ENCODE measurements at regions not wholly inside any gene's neighbourhood (a gene's known extent, or its start where the extent isn't known, plus 50 kb on each side); places are given as distances from the start of the nearest gene placed in this dataset.

DNA sequence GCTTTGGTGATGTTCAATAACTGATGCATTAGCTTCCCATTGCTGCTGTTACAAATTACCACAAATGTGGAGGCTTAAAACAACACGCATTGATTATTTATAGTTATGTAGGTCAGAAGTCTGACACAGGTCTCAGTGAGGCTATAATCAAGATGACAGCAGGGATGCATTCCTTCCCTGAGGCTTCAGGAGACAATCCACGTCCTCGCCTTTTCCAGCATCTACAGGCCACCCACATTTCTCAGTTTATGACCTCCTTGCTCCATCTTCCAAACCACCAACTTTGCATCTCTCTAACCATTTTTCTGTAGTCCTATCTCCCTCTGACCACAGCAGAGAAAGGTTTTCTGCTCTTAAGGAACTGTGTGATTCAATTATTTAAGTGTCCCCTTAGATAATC lies 92.5 kb downstream of the GASK1B start:
- H3K27me3 ChIP-seq (ENCODE audit: low read length), result no peaks in the 10 kb centered on the region
- no peaks in the 10 kb centered on the region for H4K20me1 ChIP-seq (ENCODE audit: low read depth, low read length)
- H3K9me3 ChIP-seq (ENCODE audit: insufficient read depth, low read length), result no peaks in the 10 kb centered on the region
- H3K4me3 ChIP-seq (ENCODE audit: insufficient read depth, low read length, poor library complexity, severe bottlenecking), result no peak overlapping the region
- H3K4me2 ChIP-seq (ENCODE audit: low read depth, low read length, poor library complexity, severe bottlenecking), result no peak overlapping the region
- H3F3A ChIP-seq (ENCODE audit: insufficient read depth), result no peaks in the 10 kb centered on the region
- no peak for TF ChIP-seq EZH2phosphoT487 (conservative IDR thresholded peaks at IDR 0.05; ENCODE audit: low read length)
- TF ChIP-seq, protein P1, sequence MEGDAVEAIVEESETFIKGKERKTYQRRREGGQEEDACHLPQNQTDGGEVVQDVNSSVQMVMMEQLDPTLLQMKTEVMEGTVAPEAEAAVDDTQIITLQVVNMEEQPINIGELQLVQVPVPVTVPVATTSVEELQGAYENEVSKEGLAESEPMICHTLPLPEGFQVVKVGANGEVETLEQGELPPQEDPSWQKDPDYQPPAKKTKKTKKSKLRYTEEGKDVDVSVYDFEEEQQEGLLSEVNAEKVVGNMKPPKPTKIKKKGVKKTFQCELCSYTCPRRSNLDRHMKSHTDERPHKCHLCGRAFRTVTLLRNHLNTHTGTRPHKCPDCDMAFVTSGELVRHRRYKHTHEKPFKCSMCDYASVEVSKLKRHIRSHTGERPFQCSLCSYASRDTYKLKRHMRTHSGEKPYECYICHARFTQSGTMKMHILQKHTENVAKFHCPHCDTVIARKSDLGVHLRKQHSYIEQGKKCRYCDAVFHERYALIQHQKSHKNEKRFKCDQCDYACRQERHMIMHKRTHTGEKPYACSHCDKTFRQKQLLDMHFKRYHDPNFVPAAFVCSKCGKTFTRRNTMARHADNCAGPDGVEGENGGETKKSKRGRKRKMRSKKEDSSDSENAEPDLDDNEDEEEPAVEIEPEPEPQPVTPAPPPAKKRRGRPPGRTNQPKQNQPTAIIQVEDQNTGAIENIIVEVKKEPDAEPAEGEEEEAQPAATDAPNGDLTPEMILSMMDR (IDR thresholded peaks at IDR 0.05; ENCODE audit: insufficient read depth, low read length, poor library complexity, severe bottlenecking), result no peak
- no peaks in the 10 kb centered on the region for H3K79me2 ChIP-seq (ENCODE audit: insufficient read depth, low read length)
- no peak overlapping the region for H3K9ac ChIP-seq (ENCODE audit: low read length)
- no peaks in the 10 kb centered on the region for H3K9me2 ChIP-seq (replicated peaks; ENCODE audit: insufficient read depth, low read length)
- no peak overlapping the region for H2AFZ ChIP-seq (ENCODE audit: low read depth, low read length, severe bottlenecking)
- no peaks in the 10 kb centered on the region for H3K36me3 ChIP-seq (ENCODE audit: low read length)
- no peak overlapping the region for H3K27ac ChIP-seq (ENCODE audit: low read depth, low read length)

DNA sequence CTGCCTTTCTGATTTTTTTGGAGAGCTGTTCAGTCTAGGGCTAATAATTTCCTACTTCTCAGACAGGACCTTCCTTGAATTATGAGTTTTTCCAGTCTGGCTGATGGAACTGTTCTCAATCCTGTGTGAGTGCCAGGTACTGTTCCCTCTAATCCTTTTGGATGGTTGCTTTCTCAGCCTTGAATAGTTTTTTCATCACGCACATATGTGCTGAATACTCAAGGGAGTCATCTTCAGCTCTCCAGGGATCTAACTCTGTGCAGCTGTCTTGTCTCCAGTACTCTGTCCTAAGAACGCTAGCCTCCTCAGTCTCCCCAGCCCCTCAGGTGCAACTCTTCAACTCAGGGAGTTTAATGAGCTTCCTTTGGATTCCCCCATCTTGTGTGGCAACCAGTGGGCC lies 93.2 kb downstream of the GASK1B start:
- no peaks in the 10 kb centered on the region for H3F3A ChIP-seq (ENCODE audit: insufficient read depth)
- no peaks in the 10 kb centered on the region for H3K9me3 ChIP-seq (ENCODE audit: insufficient read depth, low read length)
- no peak overlapping the region for H3K27ac ChIP-seq (ENCODE audit: low read depth, low read length)
- no peaks in the 10 kb centered on the region for H4K20me1 ChIP-seq (ENCODE audit: low read depth, low read length)
- no peak overlapping the region for H3K4me3 ChIP-seq (ENCODE audit: insufficient read depth, low read length, poor library complexity, severe bottlenecking)
- no peaks in the 10 kb centered on the region for H3K79me2 ChIP-seq (ENCODE audit: insufficient read depth, low read length)
- TF ChIP-seq EZH2phosphoT487 (conservative IDR thresholded peaks at IDR 0.05; ENCODE audit: low read length), result no peak
- TF ChIP-seq, protein P1 (IDR thresholded peaks at IDR 0.05; ENCODE audit: insufficient read depth, low read length, poor library complexity, severe bottlenecking), result no peak
- no peak overlapping the region for H3K4me2 ChIP-seq (ENCODE audit: low read depth, low read length, poor library complexity, severe bottlenecking)
- H2AFZ ChIP-seq (ENCODE audit: low read depth, low read length, severe bottlenecking), result no peak overlapping the region
- no peaks in the 10 kb centered on the region for H3K9me2 ChIP-seq (replicated peaks; ENCODE audit: insufficient read depth, low read length)
- H3K27me3 ChIP-seq (ENCODE audit: low read length), result no peaks in the 10 kb centered on the region
- H3K9ac ChIP-seq (ENCODE audit: low read length), result no peak overlapping the region
- no peaks in the 10 kb centered on the region for H3K36me3 ChIP-seq (ENCODE audit: low read length)

DNA sequence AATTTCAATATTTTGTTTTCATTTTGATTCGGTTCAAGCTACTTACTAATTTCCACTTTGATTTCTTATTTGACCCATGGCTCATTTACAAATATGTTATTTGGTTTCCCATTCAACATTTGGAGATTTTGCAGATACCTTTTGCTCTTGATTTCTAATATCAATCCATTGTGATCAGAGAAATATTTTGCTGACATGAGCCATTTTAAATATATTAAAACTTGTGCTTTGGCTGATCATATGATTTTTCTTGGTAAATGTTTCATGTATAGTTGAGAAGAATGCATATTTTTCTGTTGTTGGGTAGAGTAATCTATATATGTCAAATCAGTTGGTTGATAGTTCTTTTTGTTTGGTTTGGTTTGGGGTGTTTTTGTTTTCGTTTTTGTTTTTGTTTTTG lies 95.0 kb downstream of the GASK1B start:
- Histone ChIP-seq H3K9me2 (replicated peaks; ENCODE audit: insufficient read depth, low read length) (no peaks in the 10 kb centered on the region), H3K36me3 (ENCODE audit: low read length) (no peaks in the 10 kb centered on the region), H3K79me2 (ENCODE audit: insufficient read depth, low read length) (no peaks in the 10 kb centered on the region), H3K27ac (ENCODE audit: low read depth, low read length) (no peak overlapping the region), H3F3A (ENCODE audit: insufficient read depth) (no peaks in the 10 kb centered on the region), H3K9ac (ENCODE audit: low read length) (no peak overlapping the region), H3K4me2 (ENCODE audit: low read depth, low read length, poor library complexity, severe bottlenecking) (no peak overlapping the region), H3K4me3 (ENCODE audit: insufficient read depth, low read length, poor library complexity, severe bottlenecking) (no peak overlapping the region), H3K27me3 (ENCODE audit: low read length) (no peaks in the 10 kb centered on the region), H4K20me1 (ENCODE audit: low read depth, low read length) (no peaks in the 10 kb centered on the region), H3K9me3 (ENCODE audit: insufficient read depth, low read length) (no peaks in the 10 kb centered on the region), H2AFZ (ENCODE audit: low read depth, low read length, severe bottlenecking) (no peak overlapping the region)
- TF ChIP-seq EZH2phosphoT487 (conservative IDR thresholded peaks at IDR 0.05; ENCODE audit: low read length), result no peak
- TF ChIP-seq, protein P1 (IDR thresholded peaks at IDR 0.05; ENCODE audit: insufficient read depth, low read length, poor library complexity, severe bottlenecking), result no peak

All from SU-DHL-6 (cell line).